ENCODE measurements at regions not wholly inside any gene's neighbourhood (a gene's known extent, or its start where the extent isn't known, plus 50 kb on each side); places are given as distances from the start of the nearest gene placed in this dataset.
A peak's percentile ranks its signal among the peaks of the same experiment; 100 is the strongest.

- TF ChIP-seq ZNF646 (CRISPR knock-in tag; IDR thresholded peaks at IDR 0.05) (no peak), ZNF749 (CRISPR knock-in tag; IDR thresholded peaks at IDR 0.05; ENCODE audit: borderline replicate concordance) (no peak), ZNF616 (CRISPR knock-in tag; IDR thresholded peaks at IDR 0.05; ENCODE audit: low read depth) (no peak), PPARG (CRISPR knock-in tag; conservative IDR thresholded peaks at IDR 0.05) (0 out of 2 replicates have a peak, but pooled peaks have one; percentile 16), PHB2 (IDR thresholded peaks at IDR 0.05; ENCODE audit: partially characterized antibody) (no peak), RAD21 (CRISPR knock-in tag; IDR thresholded peaks at IDR 0.05) (no peak), ZMAT5 (CRISPR knock-in tag; IDR thresholded peaks at IDR 0.05; ENCODE audit: borderline replicate concordance, low read depth) (no peak), PHF8 (CRISPR knock-in tag; IDR thresholded peaks at IDR 0.05) (no peak), ZNF256 (CRISPR knock-in tag; conservative IDR thresholded peaks at IDR 0.05) (no peak), ZNF629 (CRISPR knock-in tag; conservative IDR thresholded peaks at IDR 0.05) (no peak), HOXA5 (CRISPR knock-in tag; IDR thresholded peaks at IDR 0.05) (no peak), CREB1 (IDR thresholded peaks at IDR 0.05) (no peak), CREB1 (CRISPR knock-in tag; IDR thresholded peaks at IDR 0.05) (no peak), ARHGAP35 (CRISPR knock-in tag; IDR thresholded peaks at IDR 0.05; ENCODE audit: borderline replicate concordance) (no peak), MED8 (CRISPR knock-in tag; IDR thresholded peaks at IDR 0.05; ENCODE audit: insufficient replicate concordance) (peak; percentile 52), GLMP (CRISPR knock-in tag; IDR thresholded peaks at IDR 0.05; ENCODE audit: borderline replicate concordance) (no peak), ZNF543 (CRISPR knock-in tag; IDR thresholded peaks at IDR 0.05) (no peak), ZBTB1 (CRISPR knock-in tag; IDR thresholded peaks at IDR 0.05; ENCODE audit: borderline replicate concordance) (no peak), ZNF205 (CRISPR knock-in tag; IDR thresholded peaks at IDR 0.05) (no peak), ZNF367 (CRISPR knock-in tag; IDR thresholded peaks at IDR 0.05; ENCODE audit: borderline replicate concordance) (no peak), ZNF841 (CRISPR knock-in tag; IDR thresholded peaks at IDR 0.05; ENCODE audit: borderline replicate concordance) (no peak), KDM3A (CRISPR knock-in tag; IDR thresholded peaks at IDR 0.05; ENCODE audit: low read depth) (no peak), ASH2L (IDR thresholded peaks at IDR 0.05; ENCODE audit: insufficient read length, low read depth, low read length) (no peak)
- TF ChIP-seq, protein P1, sequence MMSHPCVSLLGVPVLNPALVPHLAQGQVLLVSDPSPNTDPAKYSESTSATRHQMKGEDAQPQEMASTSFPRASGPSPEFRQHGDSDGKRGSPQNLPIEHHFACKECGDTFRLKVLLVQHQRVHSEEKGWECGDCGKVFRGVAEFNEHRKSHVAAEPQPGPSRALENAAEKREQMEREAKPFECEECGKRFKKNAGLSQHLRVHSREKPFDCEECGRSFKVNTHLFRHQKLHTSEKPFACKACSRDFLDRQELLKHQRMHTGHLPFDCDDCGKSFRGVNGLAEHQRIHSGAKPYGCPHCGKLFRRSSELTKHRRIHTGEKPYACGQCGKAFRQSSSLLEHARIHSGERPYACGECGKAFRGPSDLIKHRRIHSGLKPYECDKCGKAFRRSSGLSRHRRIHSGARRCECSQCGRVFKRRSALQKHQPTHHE (CRISPR knock-in tag; IDR thresholded peaks at IDR 0.05; ENCODE audit: borderline replicate concordance), result no peak
Measured at GRCh38 chr5:60473654-60474053, 226.3 kb downstream of the DEPDC1B start (continued).
